ENCODE measurements at regions not wholly inside any gene's neighbourhood (a gene's known extent, or its start where the extent isn't known, plus 50 kb on each side); places are given as distances from the start of the nearest gene placed in this dataset.

DNA sequence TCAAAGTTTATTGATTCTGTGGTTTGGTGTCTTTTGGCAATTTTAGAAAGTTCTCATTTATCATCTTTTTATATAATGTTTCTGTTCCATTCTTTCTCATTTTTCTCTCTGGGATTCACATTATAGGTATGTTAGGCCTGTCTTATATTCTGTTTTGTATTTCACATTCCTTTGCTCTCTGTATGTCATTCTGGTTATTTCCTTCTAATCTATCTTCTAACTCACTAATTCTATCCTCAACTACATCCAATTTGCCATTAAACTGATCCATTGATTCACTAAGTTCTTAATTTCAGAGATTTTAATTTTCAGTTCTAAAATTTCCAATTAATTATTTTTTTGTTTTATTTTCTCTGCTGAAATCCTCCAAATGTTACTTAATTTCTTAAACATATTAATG lies 234.8 kb downstream of the FOXD2 start:
- no peak for DNase-seq

DNA sequence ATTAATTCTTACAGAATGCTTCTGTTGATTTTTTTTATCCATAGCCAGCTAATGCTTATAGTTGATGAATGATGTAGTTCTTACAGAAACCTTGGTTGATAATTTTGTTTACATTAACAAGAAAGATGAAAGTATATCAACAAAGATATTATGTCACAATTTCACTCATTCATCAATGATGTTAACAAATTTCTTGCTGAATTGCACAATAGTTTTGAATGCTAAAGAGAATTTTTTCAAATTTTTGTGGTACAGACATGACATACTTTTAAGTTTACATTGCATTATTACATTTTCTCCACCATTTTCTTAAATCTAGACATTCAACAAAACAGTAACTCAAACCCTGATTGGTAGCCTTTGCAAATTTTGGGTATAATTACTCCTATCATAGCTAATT lies 236.3 kb downstream of the FOXD2 start:
- DNase-seq, result no peak

DNA sequence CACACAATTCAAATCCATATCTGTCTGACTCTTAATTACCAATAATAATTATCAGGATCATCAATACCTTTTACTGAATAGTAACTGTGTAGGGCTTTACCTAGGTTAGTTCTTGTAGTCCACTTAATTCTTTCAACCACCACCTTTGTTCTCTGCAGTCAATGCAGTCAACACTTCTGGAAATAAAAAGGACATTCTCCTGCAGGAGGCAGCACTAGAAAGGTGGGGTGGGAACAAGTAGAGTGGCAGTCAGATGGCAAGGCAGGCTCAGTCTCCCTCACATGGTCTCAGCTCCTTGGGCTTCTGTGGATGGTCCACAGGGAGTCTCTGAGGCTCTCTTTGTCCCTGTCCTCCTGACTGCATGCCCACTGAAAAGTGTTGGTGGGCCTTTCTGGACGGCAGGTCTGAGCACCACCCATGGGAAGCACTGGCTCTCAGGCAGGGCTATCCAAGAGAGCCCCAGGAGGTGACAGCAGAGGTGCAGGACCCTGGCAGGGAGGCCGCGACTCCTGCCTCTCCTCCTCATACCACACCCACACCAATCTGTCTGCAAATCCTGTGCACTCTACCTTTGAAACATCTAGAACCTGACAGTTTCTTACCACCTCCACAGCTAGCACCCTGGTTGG lies 237.3 kb downstream of the FOXD2 start:
- DNase-seq, result no peak

DNA sequence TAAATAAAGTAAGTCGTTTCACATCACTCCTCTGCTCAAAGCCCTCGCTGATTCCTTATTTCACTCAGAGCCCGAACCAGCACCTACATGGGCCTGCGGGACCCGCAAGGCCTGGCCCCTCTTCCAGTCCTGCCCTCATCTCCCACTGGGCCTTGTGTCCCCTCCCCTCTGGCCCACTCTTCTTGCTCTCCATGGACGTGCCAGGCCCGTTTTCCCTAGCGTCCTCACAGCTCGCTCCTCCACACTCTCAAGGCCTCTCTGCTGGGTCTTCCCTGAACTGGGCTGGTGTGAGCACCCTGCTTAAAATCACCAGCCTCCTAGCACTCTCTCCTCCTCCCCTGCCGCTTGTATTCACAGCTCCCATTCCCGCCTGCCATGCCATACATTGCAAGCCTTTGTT lies 237.9 kb downstream of the FOXD2 start:
- no peak for DNase-seq

DNA sequence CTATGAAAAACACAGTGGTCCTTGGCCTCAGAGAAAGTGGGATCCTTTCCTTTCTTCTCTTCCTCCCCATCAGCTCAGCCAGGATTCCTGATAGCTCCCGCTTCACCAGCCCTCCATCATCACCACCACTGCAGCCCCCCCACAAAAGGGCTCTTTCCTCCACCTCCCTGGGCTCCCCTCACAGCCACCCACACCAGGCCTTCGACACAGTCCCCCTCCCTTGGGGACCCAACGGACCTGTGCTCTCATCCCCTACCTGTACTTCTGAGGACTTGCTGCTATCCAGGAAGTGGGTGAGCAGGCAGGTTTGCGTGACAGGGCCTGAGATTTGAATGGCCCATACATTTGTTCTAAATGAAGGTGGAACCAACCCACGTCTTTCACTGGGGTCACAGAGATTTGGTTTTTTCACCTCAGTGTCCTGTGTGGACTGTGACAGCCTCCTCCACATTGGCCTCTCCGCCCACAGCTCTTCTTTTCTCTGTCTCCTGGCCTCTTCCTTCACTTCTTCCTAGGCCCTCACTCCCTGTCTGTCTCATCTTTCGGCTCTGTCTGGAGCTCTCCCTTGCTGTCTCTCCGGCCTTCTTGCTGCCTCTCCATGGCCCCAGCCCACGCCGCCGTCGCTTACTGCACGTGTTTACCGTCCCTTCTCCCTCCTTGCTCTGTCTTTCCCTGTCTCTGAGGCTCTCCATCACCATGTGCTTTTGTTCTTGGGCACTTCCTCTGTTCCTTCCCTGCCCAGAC lies 238.6 kb downstream of the FOXD2 start:
- no peak for DNase-seq

DNA sequence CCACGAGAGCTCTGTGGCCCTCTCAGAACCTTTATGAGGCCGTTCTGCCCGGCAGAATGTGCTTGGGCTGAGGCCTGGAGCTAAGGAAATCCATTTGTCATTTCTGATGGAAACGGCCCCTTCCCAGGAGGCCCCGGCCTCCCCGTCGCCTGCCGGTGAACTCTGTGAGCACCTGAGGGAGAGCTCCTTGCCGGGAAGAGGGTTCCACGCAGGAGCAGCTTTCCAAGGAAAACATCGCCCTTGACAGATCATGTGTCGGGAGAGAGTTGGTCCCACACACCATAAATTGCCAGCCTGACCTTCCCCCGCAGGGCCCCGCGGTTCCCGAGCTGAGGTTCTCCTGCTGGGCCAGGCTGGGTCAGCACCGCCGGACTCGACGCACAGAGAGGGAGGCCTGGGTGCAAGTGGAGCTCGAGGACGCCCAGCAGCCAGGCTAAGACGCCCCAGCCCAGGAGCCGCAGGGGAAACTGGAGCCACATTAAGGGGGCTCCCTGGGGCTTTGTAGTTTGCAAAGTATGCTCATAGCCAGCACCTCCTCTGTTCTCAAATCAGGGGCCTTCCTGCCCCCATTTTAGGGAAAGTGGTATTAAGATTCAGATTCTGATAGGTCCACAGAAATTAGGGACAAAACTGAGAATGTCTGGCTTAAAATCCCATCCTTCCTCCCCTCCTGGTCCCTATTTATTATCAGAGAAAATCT lies 239.5 kb downstream of the FOXD2 start:
- no peak for DNase-seq

DNA sequence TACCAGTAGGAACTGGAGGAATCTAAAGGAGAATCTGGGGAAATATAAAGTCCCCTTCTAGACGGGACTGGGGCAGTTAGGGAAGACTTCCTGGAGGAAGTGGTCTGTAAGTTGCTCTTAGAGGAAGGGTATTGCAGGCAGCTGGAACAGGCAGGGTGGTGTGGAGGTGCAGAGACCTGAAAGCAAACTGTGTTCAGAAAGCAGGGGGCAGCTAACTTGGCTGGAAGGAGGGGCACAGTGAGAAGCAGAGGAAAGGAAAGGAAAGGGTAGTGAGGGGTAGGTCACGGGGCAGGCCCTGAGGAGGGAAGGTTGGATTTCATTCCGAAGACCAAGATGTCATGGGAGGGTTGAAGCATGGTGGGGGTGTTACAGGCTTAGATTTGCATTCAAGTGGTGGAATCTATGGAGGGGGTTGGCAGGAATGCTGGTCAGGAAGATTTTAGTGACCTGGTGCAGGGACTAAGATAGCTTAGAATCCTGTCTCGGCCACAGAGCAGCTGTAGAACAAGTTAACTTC lies 240.7 kb downstream of the FOXD2 start:
- DNase-seq, result no peak

DNA sequence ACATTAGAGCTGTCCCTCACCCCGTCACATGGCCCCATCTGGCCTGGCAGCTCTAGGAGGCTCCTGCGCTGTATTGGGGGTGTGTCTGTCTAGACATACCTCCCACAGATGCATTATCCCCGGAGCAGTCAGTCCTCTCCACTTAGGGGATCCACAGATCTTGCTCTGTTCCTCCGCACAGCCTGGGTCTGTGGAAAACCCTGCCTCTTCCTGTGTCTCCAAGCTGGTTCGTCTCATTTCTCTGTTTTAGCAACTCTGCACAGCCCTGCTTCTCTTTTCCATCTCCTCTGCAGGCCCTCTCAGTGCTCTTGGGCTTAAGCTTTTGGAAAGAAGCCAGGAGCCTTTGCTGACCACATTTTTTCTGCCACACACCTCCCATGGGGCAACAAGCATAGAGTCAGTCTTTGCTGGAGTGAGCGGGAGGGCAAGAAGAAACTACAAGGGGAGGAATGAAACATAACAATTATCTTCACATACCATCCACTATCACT lies 241.5 kb downstream of the FOXD2 start:
- no peak for DNase-seq

DNA sequence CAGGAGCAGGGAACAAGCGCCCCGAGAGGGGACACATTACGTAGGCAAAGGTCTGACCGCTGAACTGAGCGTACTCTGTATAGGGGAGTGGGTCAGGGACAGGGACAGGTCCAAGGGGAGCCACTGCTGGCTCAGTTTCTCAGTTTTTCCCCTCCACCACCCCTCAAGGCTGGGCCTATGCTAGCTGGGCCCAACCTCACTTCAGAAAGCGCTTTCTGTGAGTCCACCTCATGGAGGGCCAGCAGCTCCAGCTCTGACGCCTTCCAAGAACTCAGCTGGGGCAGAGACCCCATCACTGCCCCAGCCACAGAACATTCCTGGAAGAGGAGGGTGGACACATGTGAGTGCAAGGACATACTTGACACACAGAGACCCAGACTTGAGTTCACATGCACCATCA lies 242.0 kb downstream of the FOXD2 start:
- DNase-seq, result no peak

DNA sequence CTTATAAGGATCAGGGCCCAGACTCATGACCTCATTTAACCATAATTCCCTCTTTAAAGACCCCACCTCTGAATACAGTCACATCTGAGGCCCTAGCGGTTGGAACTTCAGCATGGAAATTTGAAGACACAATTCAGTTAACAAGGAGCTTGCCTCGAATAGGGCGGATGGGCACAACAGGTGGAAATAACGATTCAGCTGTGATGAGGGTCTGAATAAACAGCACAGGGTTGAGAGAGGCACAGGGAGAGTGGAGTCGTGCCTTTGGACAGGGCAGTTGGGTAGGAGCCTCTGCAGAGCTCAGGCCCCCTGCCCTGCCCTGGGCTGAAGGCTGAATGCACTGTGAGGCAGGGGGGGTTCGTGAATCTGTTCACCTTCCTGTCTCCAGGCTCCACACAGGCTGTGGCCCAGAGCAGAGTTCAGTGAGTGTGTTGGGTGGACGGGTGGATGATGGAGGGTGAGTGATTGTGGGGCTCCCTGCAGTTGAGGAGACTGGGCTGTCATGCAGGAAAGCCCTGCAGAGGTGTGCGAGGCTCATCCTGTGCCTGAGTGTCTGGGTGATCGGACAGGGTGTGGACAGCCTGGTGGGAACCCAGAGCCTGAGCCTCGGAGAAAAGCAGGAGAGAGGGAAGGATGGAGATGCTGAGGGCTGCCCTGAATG lies 243.1 kb downstream of the FOXD2 start:
- no peak for DNase-seq

DNA sequence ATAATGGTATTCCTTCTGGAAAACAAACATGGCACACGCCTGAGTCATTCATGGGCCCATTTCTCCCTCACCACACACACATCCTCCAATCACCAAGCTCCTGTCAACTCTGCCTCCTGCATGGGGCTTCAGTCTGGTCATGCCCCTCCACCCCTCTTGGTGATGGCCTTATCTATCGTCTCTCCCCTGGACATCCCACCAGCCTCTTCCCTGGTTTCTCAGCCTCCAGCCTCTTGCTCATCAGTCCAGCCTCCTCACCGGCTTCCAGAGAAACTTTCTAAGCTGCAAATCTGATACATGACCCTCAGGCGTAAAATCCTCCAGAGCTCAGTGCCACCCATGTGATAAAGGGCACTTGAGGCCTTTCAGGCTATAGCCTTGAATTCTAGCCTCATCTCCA lies 243.9 kb downstream of the FOXD2 start:
- no peak for DNase-seq

DNA sequence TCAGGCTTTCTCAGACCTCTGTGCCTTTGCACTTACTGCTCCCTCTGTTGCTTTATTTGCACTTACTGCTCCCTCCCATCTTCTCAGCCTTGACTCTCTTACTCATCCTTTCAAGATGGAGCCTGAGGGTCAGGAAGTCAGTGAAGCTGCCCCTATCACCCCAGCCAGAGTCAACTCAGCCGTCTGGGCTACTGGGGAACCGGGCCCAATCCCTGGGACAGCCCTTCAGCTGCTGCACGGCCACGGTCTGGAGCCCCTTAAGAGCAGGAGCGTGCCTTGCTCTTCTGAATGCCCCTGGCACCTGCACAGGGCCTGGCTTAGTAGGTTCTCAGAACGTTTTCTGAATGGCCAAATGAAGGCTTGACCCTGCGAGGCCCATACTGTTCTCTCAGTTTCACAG lies 244.4 kb downstream of the FOXD2 start:
- DNase-seq, result no peak

DNA sequence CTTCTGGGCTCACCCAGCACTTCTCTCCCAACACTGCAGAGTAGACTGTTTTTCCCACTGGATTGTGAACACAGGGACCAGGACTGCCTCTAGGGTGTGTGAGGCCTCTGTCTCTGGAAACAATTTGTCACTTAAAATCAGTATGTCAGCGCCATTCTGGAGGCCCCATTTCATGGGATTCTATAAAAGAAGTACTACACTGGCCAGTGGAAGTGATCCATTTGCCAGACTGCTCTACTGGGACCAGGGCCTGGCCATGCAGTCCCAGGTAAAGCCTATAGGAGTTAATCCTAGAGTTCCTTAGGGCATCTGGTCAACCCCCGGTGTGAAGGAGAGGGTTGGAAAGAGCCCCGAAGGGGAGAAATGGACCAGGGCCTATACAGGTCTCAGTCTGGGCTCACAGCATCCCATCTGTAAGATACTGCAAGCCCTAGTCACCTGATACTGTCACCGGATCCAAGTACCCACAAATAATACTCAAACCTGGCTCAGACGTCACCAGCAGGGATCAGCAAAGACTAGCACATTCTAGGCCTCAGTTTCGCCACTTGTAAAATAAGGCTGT lies 245.0 kb downstream of the FOXD2 start:
- no peak for DNase-seq

DNA sequence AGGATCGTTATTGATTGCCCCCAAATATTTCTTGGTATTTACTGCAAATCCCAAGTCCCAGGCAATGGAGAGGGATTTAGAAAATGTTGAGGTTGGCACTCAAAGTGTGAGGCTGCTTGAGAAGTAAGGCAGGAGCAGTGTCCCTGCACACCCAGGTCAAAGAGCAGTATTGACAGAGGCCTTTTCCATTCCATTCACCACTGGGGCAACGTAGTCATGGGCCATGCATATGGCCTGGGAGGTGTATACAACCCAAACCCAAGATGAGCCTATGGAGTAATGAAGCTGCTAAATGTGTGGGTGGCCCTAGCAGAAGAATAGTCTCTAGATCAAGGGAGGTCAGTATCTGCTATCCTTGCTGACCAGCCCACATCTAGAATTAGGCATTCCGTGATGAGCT lies 245.6 kb downstream of the FOXD2 start:
- DNase-seq, result no peak

DNA sequence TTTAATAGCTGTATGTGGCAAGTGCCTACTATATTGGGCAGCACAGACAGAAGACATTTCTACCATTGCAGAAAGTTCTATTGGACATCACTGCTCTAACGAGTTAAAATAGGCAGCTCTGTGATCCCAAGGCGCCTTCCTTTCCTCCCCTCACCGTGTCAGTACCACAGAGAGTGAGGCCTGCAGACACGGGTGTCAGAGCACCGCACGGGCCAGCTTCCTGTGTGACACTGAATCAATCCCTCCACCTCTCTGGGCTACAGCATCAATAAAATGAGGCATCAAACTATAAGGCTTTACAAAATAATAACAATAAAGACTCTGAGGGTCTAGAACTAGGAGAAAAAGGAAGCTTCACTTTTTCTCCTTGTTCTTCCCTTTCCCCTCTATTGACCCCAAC lies 246.7 kb downstream of the FOXD2 start:
- DNase-seq, result no peak

DNA sequence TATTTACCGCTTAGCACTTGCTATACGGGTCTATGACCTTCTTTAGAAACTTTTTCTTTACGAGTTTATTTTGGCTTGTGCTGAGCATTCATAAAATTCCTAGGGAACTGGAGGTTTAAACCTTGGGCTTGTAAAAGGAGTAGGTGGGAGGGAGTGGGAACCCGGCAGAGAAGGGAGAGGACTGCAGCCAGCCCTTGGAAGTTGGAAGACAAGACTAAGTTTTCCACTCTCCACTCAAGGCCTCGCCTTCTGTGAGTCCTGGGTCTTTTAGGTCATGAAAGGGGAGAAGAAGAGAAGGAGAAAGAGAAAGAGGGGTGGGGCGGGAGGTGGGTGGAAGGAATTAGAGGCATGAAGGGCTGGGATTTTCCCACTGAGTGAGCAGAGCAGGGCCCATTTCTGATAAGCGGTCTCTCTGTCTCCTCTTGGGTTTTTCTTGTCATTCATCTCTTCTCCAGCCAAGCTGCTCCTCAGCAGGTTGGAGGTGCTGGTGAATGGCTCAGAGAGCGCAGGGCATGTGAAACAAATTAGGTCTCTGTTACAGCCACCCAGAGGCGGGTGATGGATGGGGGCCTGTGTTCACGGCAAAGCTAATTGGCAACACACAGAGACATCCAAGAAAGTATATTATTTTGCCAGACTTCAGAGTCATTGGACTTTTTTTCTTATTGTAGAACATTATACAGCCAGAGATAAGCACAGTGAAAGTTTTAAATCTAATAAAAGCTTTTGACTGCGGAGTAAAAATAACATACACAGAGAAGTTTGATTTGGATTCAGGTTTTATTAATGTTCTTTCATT lies 247.3 kb downstream of the FOXD2 start:
- DNase-seq, result no peak

DNA sequence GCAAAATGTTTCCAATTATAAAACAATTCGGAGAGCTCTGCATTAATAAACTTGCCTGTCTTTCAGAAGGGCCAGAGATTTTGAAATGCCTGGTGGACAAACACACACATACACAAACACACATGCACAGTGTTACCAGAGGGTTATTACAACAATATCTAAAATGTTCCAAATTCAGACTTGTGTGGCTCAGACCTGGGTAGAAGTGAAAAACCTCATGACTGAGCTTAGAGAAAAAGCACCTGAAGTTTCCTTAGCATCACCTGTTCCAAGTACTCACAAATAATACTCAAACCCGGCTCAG lies 247.9 kb downstream of the FOXD2 start:
- DNase-seq, result no peak

DNA sequence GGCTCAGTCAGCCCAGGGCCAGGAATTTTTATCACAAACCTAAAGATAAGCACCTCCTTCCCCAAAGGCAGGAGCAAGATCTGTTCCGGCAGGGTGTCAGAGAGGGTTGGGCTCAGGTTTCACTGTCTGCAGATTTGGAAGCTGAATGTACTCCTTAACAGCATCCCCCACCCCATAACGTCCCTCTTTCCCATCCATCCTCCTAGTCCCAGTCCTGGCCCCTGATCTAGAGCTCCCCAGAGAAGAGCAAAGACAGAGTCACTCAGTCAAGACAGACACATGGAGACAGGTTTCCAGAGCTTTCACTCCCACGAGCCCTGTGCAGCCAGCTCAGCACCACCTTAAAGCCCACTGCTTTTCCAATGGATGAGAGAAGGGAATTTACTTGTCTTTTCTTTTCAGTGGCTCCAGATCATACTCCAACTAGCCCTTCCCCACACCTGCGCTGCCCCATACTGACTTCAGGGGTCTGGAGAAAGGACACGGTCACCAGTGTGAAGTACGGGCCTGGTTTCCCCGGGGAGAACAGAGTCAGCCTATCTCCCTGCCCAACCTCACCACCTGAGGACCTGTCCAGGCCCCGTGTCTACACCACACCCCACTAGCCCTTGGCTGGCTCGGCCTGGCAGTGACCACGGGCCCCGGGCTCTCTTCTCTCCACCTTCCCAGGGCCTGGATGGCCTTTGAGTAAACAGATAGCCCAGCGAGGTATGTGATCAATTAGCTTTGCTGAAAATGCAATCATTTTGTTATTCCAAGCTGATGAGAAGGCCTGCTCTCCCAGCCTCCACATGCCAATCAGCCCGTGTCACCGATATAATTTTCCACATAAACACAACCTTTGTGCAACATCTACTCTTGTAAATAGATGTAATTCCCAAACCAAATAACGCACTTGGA lies 249.1 kb downstream of the FOXD2 start:
- DNase-seq, result no peak

DNA sequence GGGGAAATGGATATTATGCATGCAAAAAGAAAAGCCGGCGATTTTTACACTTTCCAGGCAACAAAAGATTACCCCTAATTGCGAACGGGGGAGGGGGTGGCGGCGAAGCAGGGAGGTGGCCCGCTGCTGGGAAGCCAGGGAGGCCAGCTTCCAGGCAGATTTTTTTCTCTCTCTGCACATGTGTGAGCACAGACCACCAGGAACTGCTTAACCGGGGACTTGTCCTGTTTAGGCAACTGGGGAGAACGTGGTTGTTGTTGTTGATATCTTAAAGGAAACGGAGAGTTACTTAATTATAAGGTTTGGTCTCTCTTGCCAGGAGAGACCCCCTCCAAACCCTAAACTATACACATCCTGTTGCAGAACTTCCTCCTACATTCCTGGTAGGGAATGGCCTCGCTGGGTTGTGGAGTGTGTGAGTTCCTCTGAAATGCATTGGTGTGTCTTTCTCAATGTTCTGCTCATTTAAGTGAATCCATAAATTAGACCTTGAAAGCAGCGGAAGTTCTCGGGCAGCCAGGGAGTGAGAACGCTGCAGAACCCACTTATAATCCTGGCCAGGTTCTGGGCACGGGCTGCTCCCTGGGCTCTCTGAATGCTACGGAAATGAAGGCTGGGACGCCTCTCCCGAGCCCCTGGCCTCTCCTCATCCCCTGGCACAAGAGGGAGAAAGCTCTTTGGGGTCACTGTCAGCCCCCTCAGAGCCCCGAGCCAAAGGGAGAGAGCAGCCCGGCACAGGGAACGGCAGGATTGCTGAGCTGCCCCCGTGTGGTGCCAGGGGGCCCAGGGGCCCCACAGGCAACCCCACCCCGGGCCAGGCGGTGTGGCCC lies 250.0 kb downstream of the FOXD2 start:
- DNase-seq, result no peak

All from activated CD4-positive, alpha-beta T cell treated with anti-CD3 and anti-CD28 coated beads, Interleukin-2, amount 50 U/mL, for 4 hours (primary cell).